ENCODE measurements at regions not wholly inside any gene's neighbourhood (a gene's known extent, or its start where the extent isn't known, plus 50 kb on each side); places are given as distances from the start of the nearest gene placed in this dataset.

DNA sequence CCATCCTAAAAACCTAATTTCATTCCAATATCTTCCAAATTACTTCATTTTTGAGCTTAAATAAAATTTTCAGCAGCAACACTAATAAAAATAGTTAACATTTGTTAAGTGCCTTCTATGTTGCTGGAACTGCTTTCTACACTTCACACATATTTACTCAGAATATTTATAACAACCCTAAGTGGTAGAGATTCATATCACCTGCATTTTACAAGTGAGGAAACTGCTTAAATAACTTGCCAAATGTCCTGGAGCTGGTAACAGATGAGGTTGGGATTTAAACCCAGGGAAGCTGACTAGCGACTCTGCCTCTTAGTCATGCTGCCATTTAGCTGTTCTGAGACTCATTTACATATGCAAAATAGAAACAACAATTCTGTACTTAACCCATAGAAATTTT is 86.1 kb upstream of the PBX1 start:
- POLR2A ChIA-PET: no interaction called here
- no peaks in the 10 kb centered on the region for H3K36me3 ChIP-seq (ENCODE audit: control insufficient read depth in 2 of 2, insufficient read depth in 2 of 2, low read length in 1 of 2)
- no peak overlapping the region for H3K27ac ChIP-seq (ENCODE audit: control insufficient read depth, insufficient read depth)
- no peaks in the 10 kb centered on the region for H3K79me2 ChIP-seq (ENCODE audit: control insufficient read depth, insufficient read depth, low read length)
- no TSS peak for BruUV-seq (replicated peaks)
- SMC1A ChIA-PET (ENCODE audit: uncharacterized antibody, unreplicated experiment): no interaction called here
- in situ Hi-C loops (cut with MboI): no loop called here
- CTCF ChIA-PET: interaction anchor here (0.7 kb wide), 1 partner anchor 415 kb away, joined by 3 read pairs; no protein-coding TSS in a partner anchor
- no peak overlapping the region for H3K9ac ChIP-seq (ENCODE audit: control insufficient read depth, insufficient read depth, low read length)
- no peak for ATAC-seq
- 0% methylated on average over 1 of the region's 1 CpG for WGBS (ENCODE audit: insufficient coverage, insufficient replicate concordance, low lambda C conversion rate, missing lambda C conversion rate)
- intact Hi-C loops (cut with micrococcal nuclease; ENCODE audit: unreplicated experiment): no loop called here
- DNase-seq (ENCODE audit: low read depth, low spot score): no peak
- RAD21 ChIA-PET (ENCODE audit: unreplicated experiment): no interaction called here
- no peak overlapping the region for H3K4me2 ChIP-seq (ENCODE audit: control insufficient read depth, insufficient read depth)
- no peaks in the 10 kb centered on the region for H3K9me3 ChIP-seq (replicated peaks; ENCODE audit: control insufficient read depth, insufficient read depth, low read length)
- no peak for FAIRE-seq
- no peak for TF ChIP-seq TBL1XR1 (IDR thresholded peaks at IDR 0.05; ENCODE audit: low read depth, low read length)
- no peak for TF ChIP-seq YBX1 (IDR thresholded peaks at IDR 0.05)
- TF ChIP-seq ATF3 (IDR thresholded peaks at IDR 0.05; ENCODE audit: borderline replicate concordance, extremely low read depth, low read depth, low read length): no peak
- TF ChIP-seq CBX3 (IDR thresholded peaks at IDR 0.05; ENCODE audit: borderline replicate concordance, low read depth): no peak
- TF ChIP-seq SIX5 (IDR thresholded peaks at IDR 0.05; ENCODE audit: low read depth, low read length, severe bottlenecking): no peak
- TF ChIP-seq ESRRA (IDR thresholded peaks at IDR 0.05; ENCODE audit: low read length): no peak
- no peak for TF ChIP-seq MEF2A (IDR thresholded peaks at IDR 0.05; ENCODE audit: insufficient read depth, low read depth, low read length)
- H3K27me3 ChIP-seq (replicated peaks in 1 of 2; ENCODE audit: control insufficient read depth in 2 of 2, insufficient read depth in 2 of 2, low read length in 1 of 2): no peaks in the 10 kb centered on the region
- no peak overlapping the region for H2AFZ ChIP-seq (ENCODE audit: control insufficient read depth, low read depth, low read length)
- no peak overlapping the region for H3K4me3 ChIP-seq
- no peaks in the 10 kb centered on the region; the same call in 1 of the 2 replicates for H4K20me1 ChIP-seq (ENCODE audit: control insufficient read depth, insufficient read depth)
- no peaks in the 10 kb centered on the region for H3K4me1 ChIP-seq (ENCODE audit: control insufficient read depth, insufficient read depth, low read length)

DNA sequence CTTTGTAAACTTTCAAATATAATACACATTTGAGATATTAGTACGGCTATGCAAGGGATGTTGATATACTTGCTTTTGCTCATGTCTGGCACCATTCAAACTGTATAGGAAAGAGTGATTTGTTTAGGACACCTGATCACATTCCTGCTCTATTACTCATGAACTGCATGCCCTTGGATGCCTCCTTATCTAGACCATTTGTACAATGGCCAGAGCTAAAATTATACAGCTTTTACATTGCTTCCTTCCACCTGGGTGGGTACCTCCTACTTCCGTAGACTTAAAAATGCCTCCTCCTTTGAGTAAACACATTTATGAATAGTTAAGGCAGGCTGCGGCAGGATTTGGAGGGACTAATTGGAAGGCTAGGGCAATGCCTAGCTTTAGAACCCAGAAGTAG is 85.4 kb upstream of the PBX1 start:
- Histone ChIP-seq H3K27ac (ENCODE audit: control insufficient read depth, insufficient read depth) (no peak overlapping the region), H3K4me3 (no peak overlapping the region), H2AFZ (ENCODE audit: control insufficient read depth, low read depth, low read length) (no peak overlapping the region), H3K79me2 (ENCODE audit: control insufficient read depth, insufficient read depth, low read length) (no peaks in the 10 kb centered on the region), H4K20me1 (ENCODE audit: control insufficient read depth, insufficient read depth) (no peaks in the 10 kb centered on the region), H3K27me3 (replicated peaks in 1 of 2; ENCODE audit: control insufficient read depth in 2 of 2, insufficient read depth in 2 of 2, low read length in 1 of 2) (no peaks in the 10 kb centered on the region), H3K4me2 (ENCODE audit: control insufficient read depth, insufficient read depth) (no peak overlapping the region), H3K4me1 (ENCODE audit: control insufficient read depth, insufficient read depth, low read length) (no peaks in the 10 kb centered on the region), H3K9ac (ENCODE audit: control insufficient read depth, insufficient read depth, low read length) (no peak overlapping the region), H3K36me3 (ENCODE audit: control insufficient read depth in 2 of 2, insufficient read depth in 2 of 2, low read length in 1 of 2) (no peaks in the 10 kb centered on the region), H3K9me3 (replicated peaks; ENCODE audit: control insufficient read depth, insufficient read depth, low read length) (no peaks in the 10 kb centered on the region)
- ATAC-seq (no peak), FAIRE-seq (no peak), DNase-seq (ENCODE audit: low read depth, low spot score) (no peak)
- no peak for TF ChIP-seq CBX5 (IDR thresholded peaks at IDR 0.05; ENCODE audit: low read depth)
- TF ChIP-seq EZH2 (IDR thresholded peaks at IDR 0.05; ENCODE audit: borderline replicate concordance, control insufficient read depth, low read depth, low read length): no peak
- no peak for TF ChIP-seq ZBTB40 (IDR thresholded peaks at IDR 0.05; ENCODE audit: borderline replicate concordance)
- TF ChIP-seq BCL11A (IDR thresholded peaks at IDR 0.05; ENCODE audit: low read depth, low read length): no peak
- no peak for TF ChIP-seq RELA (IDR thresholded peaks at IDR 0.05; ENCODE audit: borderline replicate concordance, partially characterized antibody)
- no TSS peak for BruUV-seq (replicated peaks)
- CTCF ChIA-PET: interaction anchor here (0.7 kb wide), 1 partner anchor 415 kb away, joined by 3 read pairs; no protein-coding TSS in a partner anchor
- SMC1A ChIA-PET (ENCODE audit: uncharacterized antibody, unreplicated experiment): no interaction called here
- 17% methylated on average over 3 of the region's 3 CpGs for WGBS (ENCODE audit: insufficient coverage, insufficient replicate concordance, low lambda C conversion rate, missing lambda C conversion rate)
- RAD21 ChIA-PET (ENCODE audit: unreplicated experiment): no interaction called here
- intact Hi-C loops (cut with micrococcal nuclease; ENCODE audit: unreplicated experiment): no loop called here
- in situ Hi-C loops (cut with MboI): no loop called here
- POLR2A ChIA-PET: no interaction called here
